Suppressor macrophage treated with lipopolysaccharide for 1 hour (primary cell): ENCODE measurements at regions not wholly inside any gene's neighbourhood (a gene's known extent, or its start where the extent isn't known, plus 50 kb on each side); places are given as distances from the start of the nearest gene placed in this dataset.
A peak's percentile ranks its signal among the peaks of the same experiment; 100 is the strongest.

Experiments
- DNase-seq, 3 donors: peaks; one replicate each; pipeline ENCODE4 v3.0.0-alpha.2; 2020 to 2022

DNA sequence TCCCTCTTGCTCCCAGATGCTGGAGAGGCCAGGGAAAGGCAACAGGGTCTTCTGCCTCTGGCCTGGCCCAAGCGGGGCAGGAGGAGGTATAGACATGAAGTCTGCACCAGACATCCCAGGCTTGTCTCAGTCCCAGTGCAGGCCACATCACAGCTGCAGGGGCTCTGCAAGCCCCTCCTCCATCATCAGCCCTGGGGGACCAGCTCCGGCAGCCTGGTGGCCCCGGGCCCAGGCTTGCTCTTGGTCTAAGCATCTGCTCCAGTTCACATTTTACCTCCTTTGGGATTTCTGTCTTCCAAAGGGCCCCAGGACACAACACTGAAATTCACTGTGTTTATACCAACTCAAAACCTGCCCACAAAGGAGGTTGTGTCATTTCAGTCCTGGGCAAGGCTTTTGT is 359.4 kb downstream of the ZNF536 start:
- no peak for DNase-seq

DNA sequence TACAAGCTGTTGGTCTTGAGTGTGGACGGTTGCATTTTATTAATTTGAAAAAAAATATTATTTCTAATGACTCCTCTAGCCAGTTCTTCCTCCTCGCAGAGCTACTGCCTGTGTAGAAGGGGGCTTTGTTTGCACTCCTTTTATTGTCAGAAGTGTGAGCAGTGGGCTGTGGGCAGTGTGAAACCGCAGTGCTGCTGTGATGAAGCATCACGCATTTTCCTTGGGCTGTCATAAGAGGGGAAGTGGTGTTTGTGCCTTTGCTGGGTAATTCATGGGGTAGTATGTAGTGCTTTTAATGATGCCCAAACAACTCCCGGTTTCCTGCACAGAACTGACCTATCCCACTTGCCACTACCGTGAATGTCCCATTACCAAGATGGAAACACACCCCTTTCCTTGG is 357.3 kb downstream of the ZNF536 start:
- DNase-seq, result no peak

DNA sequence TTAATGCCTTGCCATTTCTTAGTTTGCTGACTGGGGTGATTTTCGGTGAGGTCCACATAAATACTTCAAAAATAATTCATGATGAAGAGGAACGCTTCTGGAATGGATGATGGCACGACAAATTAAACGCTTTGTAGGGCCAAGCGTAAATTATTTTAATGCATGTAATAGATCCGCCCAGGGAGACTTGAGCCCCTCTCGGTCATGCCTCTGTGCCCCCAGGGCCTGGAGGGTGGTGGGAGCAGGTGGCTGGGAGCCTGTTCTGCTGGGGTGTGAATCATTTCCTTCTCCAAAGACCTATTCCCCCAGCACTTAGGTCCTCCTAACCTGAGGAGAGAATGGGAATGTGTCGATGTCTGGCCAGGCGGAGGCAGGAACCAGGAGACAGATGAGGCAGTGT is 350.6 kb downstream of the ZNF536 start:
- DNase-seq, result no peak

- no peak for DNase-seq
These were observed 350.0 kb downstream of the ZNF536 start for GRCh38 chr19:30722186-30722585.

GRCh38 chr19:30719999-30720345 is 347.8 kb downstream of the ZNF536 start:
- peak in 1 of 3 donors; percentile 4 for DNase-seq

DNA sequence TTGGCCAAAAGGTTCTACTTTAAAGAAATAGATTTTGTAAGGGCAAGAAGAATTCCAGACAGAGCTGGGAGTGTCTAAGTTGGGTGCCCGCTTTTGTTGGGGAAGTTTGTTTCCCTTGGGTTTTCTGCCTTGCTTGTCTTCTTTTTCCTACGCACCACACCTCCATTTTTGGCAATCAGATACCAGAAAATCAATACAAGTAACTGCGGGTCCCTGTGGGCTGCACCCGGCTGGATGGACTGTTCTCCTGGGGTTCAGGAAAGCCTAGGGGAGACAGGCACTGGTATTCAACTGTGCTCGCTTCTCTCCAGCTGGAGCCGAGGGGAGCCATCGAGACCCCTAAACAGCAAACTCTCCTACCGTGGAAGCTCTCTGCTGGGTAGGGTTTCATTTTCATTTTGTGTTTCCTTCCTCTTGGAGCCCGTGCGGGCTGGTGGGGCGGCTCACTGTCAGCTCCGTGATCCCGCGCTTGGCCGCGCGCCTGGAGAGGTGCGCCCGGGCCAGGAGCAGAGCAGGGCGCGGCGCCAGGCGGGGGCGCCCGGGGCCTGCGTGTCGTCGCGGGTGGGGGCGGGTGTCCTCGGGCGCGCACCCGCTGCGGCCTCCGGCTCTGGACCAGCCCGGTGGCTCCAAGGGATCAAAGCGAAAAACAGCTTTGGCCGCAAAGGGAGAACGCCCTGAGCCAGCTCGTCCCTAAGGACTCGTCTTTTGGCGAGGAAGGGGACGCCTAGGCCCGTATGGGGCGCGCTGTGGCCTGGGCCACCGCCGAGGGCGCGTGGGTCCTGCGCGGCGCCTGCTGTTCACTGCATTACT is 347.2 kb downstream of the ZNF536 start:
- DNase-seq, result peak; percentile 39 to 72 (median 49)

DNA sequence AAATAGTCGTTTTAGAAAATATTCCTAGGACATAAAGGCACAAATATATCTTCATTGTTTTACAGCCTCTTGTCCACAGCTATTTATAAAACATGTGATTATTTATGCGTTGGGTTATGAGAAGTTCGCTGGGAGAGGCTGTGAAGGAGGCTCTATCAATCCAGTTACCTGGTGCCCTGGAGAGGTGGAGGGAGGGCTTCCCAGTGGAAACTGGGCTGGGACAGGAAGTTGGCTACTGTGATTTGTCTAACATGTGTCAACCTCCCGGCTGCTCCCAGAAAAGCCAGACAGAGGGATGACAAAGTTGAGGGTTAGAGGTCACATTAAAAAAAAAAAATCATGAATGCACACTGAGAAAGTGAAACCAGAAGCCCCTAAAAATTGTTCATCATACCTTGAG is 346.5 kb downstream of the ZNF536 start:
- no peak for DNase-seq

DNA sequence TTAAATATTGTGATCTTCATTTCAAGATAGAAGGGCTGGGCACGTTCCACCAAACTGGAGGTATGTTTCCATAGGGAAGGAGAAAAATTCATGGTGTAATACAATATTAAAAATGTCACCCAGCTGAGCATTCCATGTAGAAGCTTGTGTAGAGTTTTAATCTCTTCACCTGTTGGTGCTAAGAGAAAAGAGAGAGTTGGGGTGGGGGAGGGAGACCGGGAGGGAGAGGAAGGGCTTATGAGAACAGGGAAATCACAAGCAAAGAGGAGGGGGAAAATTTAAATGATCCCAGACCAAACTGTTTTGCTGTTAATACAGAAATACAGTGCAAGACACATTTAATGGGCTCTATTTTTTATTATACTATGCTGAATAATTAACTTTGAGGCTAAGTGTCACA is 345.8 kb downstream of the ZNF536 start:
- no peak for DNase-seq

DNA sequence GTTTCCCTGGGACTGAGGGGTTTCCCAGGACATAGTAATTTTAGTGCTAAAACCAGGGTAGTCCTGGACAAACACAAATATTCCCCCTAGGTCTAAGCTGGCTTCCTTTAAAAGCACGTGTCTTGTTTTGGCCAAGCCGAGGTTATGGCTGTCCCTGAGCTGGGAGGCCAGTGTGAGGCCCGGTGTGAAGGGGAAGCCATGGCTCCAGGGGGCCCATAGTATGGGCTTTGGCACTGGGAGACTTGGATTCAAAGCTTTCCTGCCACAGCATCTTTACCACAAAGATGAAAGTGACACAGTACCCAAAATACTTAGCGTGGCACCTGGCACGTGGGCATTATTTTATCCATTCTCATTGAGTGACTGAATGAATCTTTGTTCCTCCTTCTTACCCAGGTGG is 345.2 kb downstream of the ZNF536 start:
- no peak for DNase-seq

DNA sequence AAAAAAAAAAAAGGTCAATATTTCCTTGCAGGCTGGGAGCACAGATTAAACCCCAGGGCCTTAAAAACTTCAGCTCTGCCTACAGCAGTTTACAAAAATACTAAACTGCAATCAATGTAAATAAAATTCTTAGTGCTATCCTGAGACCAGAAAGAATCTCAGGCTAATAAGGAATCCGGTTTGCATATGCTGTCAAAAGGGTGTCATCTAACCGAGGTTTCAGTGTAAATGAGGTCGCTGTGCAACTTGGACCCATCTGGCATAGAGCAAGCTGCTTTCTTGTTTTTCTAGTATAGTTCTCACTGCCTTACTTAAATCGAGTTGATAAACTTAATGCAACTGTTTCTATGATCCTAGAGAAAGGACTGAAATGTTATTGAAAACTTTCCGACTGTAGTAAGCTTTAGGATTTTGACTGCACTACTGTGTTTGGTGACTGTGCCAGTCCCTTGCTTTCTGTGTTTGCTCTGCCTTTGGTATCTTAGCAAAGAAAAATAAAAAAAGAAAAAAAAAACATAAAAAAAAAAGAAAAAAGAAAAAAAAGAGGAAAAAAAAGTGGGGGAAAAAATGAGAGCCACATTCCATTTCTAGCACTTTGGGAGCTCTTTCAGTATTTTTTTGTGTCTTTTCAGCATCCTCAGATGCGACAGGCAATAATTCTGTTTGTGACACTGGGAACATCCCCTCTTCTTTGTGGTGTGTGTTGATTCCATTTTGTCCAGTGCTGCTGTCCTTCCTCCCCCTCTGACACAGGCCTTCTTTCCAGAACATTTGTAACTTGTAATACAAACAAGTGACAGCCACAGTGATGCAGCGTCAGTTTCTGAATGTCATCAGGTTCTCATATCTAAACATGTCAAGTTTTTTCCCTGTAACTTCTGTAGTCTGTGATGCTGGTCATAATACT is 340.5 kb downstream of the ZNF536 start:
- no peak for DNase-seq

DNA sequence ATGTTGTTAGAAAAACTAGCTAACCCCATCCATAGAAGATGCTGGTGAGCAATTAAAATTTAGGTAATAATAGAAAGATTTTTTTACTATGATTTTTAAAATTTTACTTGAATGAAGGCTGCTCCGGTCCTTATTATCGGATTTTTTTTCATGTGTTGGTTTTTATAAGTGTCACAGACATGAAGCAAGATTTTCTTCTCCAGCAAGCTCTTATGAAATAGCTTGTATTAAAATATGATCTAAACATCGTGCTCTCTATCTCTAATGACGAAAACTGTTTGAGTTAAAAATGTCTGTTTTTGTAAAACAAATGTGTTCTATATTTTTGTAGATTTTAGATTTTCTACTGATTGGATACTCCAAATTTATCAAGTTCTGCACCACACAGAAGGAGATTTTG is 339.6 kb downstream of the ZNF536 start:
- DNase-seq, result no peak

DNA sequence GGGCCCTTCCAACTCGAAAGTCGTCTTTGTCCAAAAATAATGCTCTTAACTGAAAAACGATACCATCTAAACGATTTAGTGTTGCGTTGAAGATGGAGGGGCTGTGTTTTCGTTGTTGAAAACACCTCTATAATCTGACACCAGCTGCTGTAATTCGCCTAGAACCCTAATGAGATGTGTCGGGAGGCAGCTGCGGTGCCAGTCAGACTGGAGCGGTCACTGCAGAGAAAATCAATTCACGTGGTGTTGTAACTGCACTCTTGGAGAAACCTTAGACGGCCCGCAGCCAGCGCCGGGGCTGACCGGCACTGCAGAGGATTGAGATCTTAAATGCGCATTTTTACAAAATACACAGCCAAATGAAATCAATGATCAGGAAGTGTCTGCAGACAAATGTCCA is 339.1 kb downstream of the ZNF536 start:
- no peak for DNase-seq

DNA sequence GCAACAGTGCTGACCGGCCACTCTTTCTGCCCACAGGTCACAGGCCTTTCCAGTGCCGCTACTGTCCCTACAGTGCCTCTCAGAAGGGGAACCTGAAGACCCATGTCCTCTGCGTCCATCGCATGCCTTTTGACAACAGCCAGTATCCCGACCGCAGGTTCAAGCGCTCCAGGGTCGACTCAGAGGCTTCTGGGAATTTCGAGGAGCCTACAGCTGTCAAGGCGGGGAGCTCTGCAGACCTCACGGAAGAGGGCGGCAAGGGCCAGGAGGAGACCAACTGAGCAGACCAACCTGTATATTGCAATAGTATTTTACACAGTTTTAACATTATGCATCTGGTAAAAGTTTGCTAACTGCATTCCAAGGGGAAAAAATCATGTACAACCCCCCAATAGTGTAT is 338.5 kb downstream of the ZNF536 start:
- DNase-seq, result no peak

- no peak for DNase-seq
These were observed 336.4 kb downstream of the ZNF536 start for GRCh38 chr19:30708416-30709178.

- DNase-seq, result no peak
These were observed 332.7 kb downstream of the ZNF536 start for GRCh38 chr19:30704771-30705330.

DNA sequence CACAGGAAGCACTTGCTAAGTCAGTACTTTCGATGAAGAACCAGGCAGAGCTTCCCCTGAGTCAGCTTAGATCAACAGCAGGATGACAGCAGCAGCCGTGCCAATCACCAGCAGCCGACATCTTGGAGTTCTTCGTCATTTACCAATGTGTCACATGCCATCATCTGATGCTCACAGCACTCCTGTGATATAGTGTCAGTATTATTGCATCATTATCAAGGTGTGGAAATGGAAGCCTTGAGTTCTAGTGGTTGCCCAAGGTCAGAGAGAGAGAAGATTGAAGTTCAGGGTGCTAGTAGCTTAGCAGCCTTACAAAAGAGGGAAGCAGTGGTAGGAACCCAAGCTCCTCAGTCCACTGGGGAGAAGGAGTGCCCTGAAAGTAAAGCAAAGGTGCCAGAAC is 331.5 kb downstream of the ZNF536 start:
- DNase-seq, result no peak

- no peak for DNase-seq
These were observed 329.0 kb downstream of the ZNF536 start for GRCh38 chr19:30701178-30701577.

DNA sequence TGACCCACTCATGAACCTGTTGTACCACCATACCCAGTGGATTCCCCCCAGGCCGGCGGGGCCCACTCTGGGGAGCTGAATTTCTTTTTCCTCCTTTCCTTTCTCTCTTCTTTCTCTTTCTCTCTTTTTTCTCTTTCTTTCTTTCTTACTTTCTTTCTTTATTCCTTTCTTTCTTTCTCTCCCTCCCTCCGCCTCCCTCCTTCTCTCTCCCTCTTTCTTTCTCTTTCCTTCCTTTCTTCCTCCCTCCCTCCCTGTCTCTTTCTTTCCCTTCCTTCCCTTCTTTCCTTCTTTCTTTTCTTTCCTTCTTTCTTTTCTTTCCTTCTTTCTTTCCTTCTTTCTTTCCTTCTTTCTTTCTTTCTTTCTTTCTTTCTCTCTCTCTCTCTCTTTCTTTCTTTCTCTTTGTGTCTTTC is 327.7 kb downstream of the ZNF536 start:
- no peak for DNase-seq

GRCh38 chr19:30696514-30696913 is 324.3 kb downstream of the ZNF536 start:
- peak in 2 of 3 donors; percentile 28 to 32 for DNase-seq

GRCh38 chr19:30695171-30695875 is 323.1 kb downstream of the ZNF536 start:
- DNase-seq, result no peak

- DNase-seq, result no peak
These were observed 322.1 kb downstream of the ZNF536 start for GRCh38 chr19:30694156-30694755.
